ENCODE measurements at regions not wholly inside any gene's neighbourhood (a gene's known extent, or its start where the extent isn't known, plus 50 kb on each side); places are given as distances from the start of the nearest gene placed in this dataset.

- POLR2A ChIA-PET (ENCODE audit: low non-redundant PET): no interaction called here
- TF ChIP-seq, protein P1, sequence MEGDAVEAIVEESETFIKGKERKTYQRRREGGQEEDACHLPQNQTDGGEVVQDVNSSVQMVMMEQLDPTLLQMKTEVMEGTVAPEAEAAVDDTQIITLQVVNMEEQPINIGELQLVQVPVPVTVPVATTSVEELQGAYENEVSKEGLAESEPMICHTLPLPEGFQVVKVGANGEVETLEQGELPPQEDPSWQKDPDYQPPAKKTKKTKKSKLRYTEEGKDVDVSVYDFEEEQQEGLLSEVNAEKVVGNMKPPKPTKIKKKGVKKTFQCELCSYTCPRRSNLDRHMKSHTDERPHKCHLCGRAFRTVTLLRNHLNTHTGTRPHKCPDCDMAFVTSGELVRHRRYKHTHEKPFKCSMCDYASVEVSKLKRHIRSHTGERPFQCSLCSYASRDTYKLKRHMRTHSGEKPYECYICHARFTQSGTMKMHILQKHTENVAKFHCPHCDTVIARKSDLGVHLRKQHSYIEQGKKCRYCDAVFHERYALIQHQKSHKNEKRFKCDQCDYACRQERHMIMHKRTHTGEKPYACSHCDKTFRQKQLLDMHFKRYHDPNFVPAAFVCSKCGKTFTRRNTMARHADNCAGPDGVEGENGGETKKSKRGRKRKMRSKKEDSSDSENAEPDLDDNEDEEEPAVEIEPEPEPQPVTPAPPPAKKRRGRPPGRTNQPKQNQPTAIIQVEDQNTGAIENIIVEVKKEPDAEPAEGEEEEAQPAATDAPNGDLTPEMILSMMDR (conservative IDR thresholded peaks at IDR 0.05; ENCODE audit: low read depth): no peak
- no peak for DNase-seq (ENCODE audit: low spot score)
- H3K27ac ChIP-seq: no peak overlapping the region
- CTCF ChIA-PET: interaction anchor here (1.5 kb wide), 1 partner anchor 229 kb away, joined by 5 read pairs; no protein-coding TSS in a partner anchor
These were observed 50.0 kb upstream of the RNU6ATAC start for GRCh38 chr9:134214386-134214765.

- ChIA-PET CTCF (interaction anchor here (1.0 to 1.5 kb wide), 2 partner anchors 79 to 228 kb away, joined by 4 to 5 read pairs; no protein-coding TSS in a partner anchor), POLR2A (ENCODE audit: low non-redundant PET) (no interaction called here)
- DNase-seq (ENCODE audit: low spot score): no peak
- TF ChIP-seq, protein P1 (conservative IDR thresholded peaks at IDR 0.05; ENCODE audit: low read depth): no peak
- no peak overlapping the region for H3K27ac ChIP-seq
These were observed 50.5 kb upstream of the RNU6ATAC start for GRCh38 chr9:134214766-134215419.

- ChIA-PET POLR2A (ENCODE audit: low non-redundant PET) (no interaction called here), CTCF (interaction anchor here (1.0 to 1.5 kb wide), 2 partner anchors 79 to 228 kb away, joined by 4 to 5 read pairs; no protein-coding TSS in a partner anchor)
- no peak for DNase-seq (ENCODE audit: low spot score)
- no peak overlapping the region for H3K27ac ChIP-seq
- TF ChIP-seq, protein P1 (conservative IDR thresholded peaks at IDR 0.05; ENCODE audit: low read depth): no peak
These were observed 51.0 kb upstream of the RNU6ATAC start for GRCh38 chr9:134215420-134215698.

- CTCF ChIA-PET: interaction anchor here (1.0 to 1.5 kb wide), 2 partner anchors 78 to 227 kb away, joined by 4 to 5 read pairs; no protein-coding TSS in a partner anchor
- POLR2A ChIA-PET (ENCODE audit: low non-redundant PET): no interaction called here
- no peak for DNase-seq (ENCODE audit: low spot score)
- TF ChIP-seq, protein P1 (conservative IDR thresholded peaks at IDR 0.05; ENCODE audit: low read depth): no peak
- no peak overlapping the region for H3K27ac ChIP-seq
These were observed 51.5 kb upstream of the RNU6ATAC start for GRCh38 chr9:134215699-134216448.

- DNase-seq (ENCODE audit: low spot score): no peak
- no peak overlapping the region for H3K27ac ChIP-seq
- TF ChIP-seq, protein P1 (conservative IDR thresholded peaks at IDR 0.05; ENCODE audit: low read depth): no peak
- CTCF ChIA-PET: no interaction called here
- POLR2A ChIA-PET (ENCODE audit: low non-redundant PET): no interaction called here
These were observed 52.1 kb upstream of the RNU6ATAC start for GRCh38 chr9:134216449-134216951.

GRCh38 chr9:134216961-134217360 is 52.6 kb upstream of the RNU6ATAC start:
- ChIA-PET POLR2A (ENCODE audit: low non-redundant PET) (no interaction called here), CTCF (no interaction called here)
- no peak overlapping the region for H3K27ac ChIP-seq
- TF ChIP-seq, protein P1 (conservative IDR thresholded peaks at IDR 0.05; ENCODE audit: low read depth): no peak
- DNase-seq (ENCODE audit: low spot score): no peak
